Fibroblast of villous mesenchyme (primary cell): ENCODE measurements at regions not wholly inside any gene's neighbourhood (a gene's known extent, or its start where the extent isn't known, plus 50 kb on each side); places are given as distances from the start of the nearest gene placed in this dataset.

Experiments
- DNase-seq: peaks from one replicate; pipeline ENCODE4 v3.0.0-alpha.2; 2010; ENCODE audit warnings: low read depth
- H3K4me3 ChIP-seq: 2 replicates; pipeline ENCODE4 v1.5.1; 2011; ENCODE audit warnings: low read depth, mild to moderate bottlenecking, low read length
- TF ChIP-seq, protein P1 (sequence below): IDR thresholded peaks from 2 replicates; pipeline ENCODE4 v1.5.1; 2012; ENCODE audit warnings: low read depth, mild to moderate bottlenecking, low read length; ENCODE audit not compliant: insufficient read depth

GRCh38 chr1:111556325-111557037, 53.0 kb upstream of the ADORA3 start:
- no peak overlapping the region for H3K4me3 ChIP-seq
- no peak for DNase-seq
- TF ChIP-seq, protein P1, sequence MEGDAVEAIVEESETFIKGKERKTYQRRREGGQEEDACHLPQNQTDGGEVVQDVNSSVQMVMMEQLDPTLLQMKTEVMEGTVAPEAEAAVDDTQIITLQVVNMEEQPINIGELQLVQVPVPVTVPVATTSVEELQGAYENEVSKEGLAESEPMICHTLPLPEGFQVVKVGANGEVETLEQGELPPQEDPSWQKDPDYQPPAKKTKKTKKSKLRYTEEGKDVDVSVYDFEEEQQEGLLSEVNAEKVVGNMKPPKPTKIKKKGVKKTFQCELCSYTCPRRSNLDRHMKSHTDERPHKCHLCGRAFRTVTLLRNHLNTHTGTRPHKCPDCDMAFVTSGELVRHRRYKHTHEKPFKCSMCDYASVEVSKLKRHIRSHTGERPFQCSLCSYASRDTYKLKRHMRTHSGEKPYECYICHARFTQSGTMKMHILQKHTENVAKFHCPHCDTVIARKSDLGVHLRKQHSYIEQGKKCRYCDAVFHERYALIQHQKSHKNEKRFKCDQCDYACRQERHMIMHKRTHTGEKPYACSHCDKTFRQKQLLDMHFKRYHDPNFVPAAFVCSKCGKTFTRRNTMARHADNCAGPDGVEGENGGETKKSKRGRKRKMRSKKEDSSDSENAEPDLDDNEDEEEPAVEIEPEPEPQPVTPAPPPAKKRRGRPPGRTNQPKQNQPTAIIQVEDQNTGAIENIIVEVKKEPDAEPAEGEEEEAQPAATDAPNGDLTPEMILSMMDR: no peak

GRCh38 chr1:111559736-111560279, 56.4 kb upstream of the ADORA3 start:
- DNase-seq: no peak
- TF ChIP-seq, protein P1: no peak
- H3K4me3 ChIP-seq: no peak overlapping the region

- no peak overlapping the region for H3K4me3 ChIP-seq
- TF ChIP-seq, protein P1: no peak
- DNase-seq: no peak
Observed at GRCh38 chr1:111561328-111561727, 57.9 kb upstream of the ADORA3 start.

- DNase-seq: peak; percentile 77
- TF ChIP-seq, protein P1: no peak
- no peak overlapping the region for H3K4me3 ChIP-seq
Observed at GRCh38 chr1:111563619-111564018, 56.0 kb upstream of the RAP1A start.

GRCh38 chr1:111565079-111565478, 54.5 kb upstream of the RAP1A start:
- TF ChIP-seq, protein P1: no peak
- DNase-seq: peak; percentile 86
- H3K4me3 ChIP-seq: no peak overlapping the region

DNA sequence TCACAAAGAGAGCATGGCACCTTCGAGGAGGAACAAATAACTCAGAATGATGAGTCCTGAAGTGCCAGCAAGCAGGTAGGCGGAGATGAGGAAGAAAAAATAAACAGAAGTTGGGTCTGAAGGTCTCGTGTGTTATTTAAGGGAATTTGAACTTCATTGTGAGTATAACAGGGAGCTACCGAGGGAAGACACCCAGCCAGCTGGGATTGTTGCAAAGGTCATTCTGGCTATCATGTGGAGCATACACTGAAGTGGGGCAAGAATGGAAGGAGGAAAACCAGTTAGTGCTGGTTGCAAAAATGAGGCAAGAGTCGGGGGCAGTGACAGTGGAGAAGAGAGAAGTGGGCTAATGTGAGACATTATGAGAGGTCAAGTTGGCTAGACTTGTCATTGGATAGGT, 53.6 kb upstream of the RAP1A start:
- TF ChIP-seq, protein P1: no peak
- no peak for DNase-seq
- no peak overlapping the region for H3K4me3 ChIP-seq

DNA sequence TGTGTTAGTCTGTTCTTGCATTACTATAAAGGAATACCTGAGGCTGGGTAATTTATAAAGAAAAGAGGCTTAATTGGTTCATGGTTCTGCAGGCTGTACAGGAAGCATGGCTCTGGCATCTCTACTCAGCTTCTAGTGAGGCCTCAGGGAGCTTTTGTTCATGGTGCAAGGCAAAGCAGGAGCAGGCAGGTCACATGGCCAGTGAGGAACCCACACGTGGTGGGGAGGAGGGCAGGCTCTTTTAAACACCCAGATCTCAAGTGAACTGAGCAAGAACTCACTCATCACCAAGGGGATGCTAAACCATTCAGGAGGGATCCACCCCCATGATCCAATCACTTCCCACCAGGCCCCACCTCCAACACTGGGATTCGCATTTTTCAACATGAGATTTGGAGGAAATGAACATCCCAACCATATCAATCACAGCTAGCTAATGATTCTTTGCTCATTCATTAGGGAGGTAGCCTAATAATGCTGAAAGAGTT, 51.4 kb upstream of the RAP1A start:
- no peak for DNase-seq
- TF ChIP-seq, protein P1: no peak
- no peak overlapping the region for H3K4me3 ChIP-seq
